Endodermal cell (in vitro differentiated cells): ENCODE measurements at regions not wholly inside any gene's neighbourhood (a gene's known extent, or its start where the extent isn't known, plus 50 kb on each side); places are given as distances from the start of the nearest gene placed in this dataset.

Experiments
- DNase-seq: peaks from one replicate; pipeline ENCODE4 v3.0.0-alpha.2; 2017
- H3K27ac ChIP-seq: 2 replicates; pipeline ENCODE4 v1.5.1; 2013; ENCODE audit warnings: mild to moderate bottlenecking, low read depth, low read length, moderate library complexity
- H3K27me3 ChIP-seq: 2 replicates; pipeline ENCODE4 v1.6.1; 2013; ENCODE audit warnings: mild to moderate bottlenecking, low read length, moderate library complexity; ENCODE audit not compliant: insufficient read depth, control insufficient read depth, poor library complexity, severe bottlenecking
- H3K36me3 ChIP-seq: 2 replicates; pipeline ENCODE4 v1.7.0; 2013; ENCODE audit warnings: mild to moderate bottlenecking, low read length, moderate library complexity; ENCODE audit not compliant: control insufficient read depth, insufficient read depth
- H3K4me1 ChIP-seq: one replicate; pipeline ENCODE4 v1.7.0; 2013; ENCODE audit warnings: low read length; ENCODE audit not compliant: control insufficient read depth, insufficient read depth
- H3K4me3 ChIP-seq: 2 replicates; pipeline ENCODE4 v1.5.1; 2013; ENCODE audit warnings: mild to moderate bottlenecking, low read length, moderate library complexity
- H3K9ac ChIP-seq: 2 replicates; pipeline ENCODE4 v1.6.1; 2013; ENCODE audit warnings: mild to moderate bottlenecking, low read length, moderate library complexity; ENCODE audit not compliant: poor library complexity, severe bottlenecking; ENCODE audit errors: extremely low read depth
- H3K9me3 ChIP-seq: 2 replicates; pipeline ENCODE4 v1.6.1; 2013; ENCODE audit warnings: mild to moderate bottlenecking, low read length, moderate library complexity; ENCODE audit not compliant: control insufficient read depth
- H3K27ac Mint-ChIP-seq: 2 replicates; pipeline ENCODE4 v1.8.0; 2020; ENCODE audit warnings: mixed read lengths
- H3K27me3 Mint-ChIP-seq: 2 replicates; pipeline ENCODE4 v1.8.0; 2021; ENCODE audit warnings: mild to moderate bottlenecking, mixed read lengths; ENCODE audit not compliant: insufficient read depth
- H3K36me3 Mint-ChIP-seq: 2 replicates; pipeline ENCODE4 v1.8.0; 2020; ENCODE audit warnings: low read depth, mixed read lengths
- H3K4me1 Mint-ChIP-seq: 2 replicates; pipeline ENCODE4 v1.8.0; 2020; ENCODE audit warnings: mixed read lengths
- H3K4me3 Mint-ChIP-seq: 2 replicates; pipeline ENCODE4 v1.8.0; 2020; ENCODE audit warnings: mild to moderate bottlenecking, moderate library complexity, mixed read lengths
- H3K9me3 Mint-ChIP-seq: 2 replicates; pipeline ENCODE4 v1.8.0; 2020; ENCODE audit warnings: mild to moderate bottlenecking, mixed read lengths
- CTCF ChIP-seq: fragments of 200-600 bp; sonication (generic); conservative IDR thresholded peaks from 2 replicates; pipeline ENCODE4 v1.5.0; 2021; ENCODE audit warnings: antibody characterized with exemption, mild to moderate bottlenecking
- WGBS, 2 experiments: methylation state at CpG; one replicate each; pipeline versions ENCODE4 v1.1.5 to v1.1.7; 2013; ENCODE audit warnings: missing lambda C conversion rate in 2 of 2, mixed read lengths in 1 of 2; ENCODE audit not compliant: insufficient coverage in 1 of 2, insufficient read length in 1 of 2; 5-methylcytosine and 5-hydroxymethylcytosine counted together

DNA sequence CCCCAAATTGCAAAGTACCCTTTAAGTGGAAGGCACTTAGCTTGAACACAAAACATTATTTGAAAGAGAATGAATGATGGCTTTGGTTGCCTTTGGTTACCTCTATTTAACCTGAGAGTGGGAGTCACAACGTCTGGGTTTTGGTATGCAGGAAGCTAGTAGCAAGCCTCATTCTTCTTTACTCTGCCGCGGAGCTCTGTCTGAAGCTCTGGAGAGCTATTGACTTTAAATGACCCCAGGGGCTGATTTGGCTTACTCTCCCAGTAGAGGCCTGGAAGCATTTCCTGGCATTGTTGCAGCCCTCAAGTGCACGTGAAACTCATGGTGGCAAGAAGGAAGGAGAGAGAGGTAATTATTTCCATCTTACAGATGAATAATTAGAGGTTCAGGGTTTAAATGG, 81.8 kb upstream of the MAGEA4 start:
- WGBS, 2 experiments, result 32% methylated on average over 4 of the region's 4 CpGs; no CpG with 5 or more reads in 1 of the 2 experiments
- no peak for TF ChIP-seq CTCF
- Histone ChIP-seq H3K9me3 (no peaks in the 10 kb centered on the region), H3K4me1 (no peaks in the 10 kb centered on the region), H3K4me3 (no peak overlapping the region), H3K36me3 (no peaks in the 10 kb centered on the region), H3K27me3 (no peaks in the 10 kb centered on the region), H3K27ac (no peak overlapping the region), H3K9ac (no peak overlapping the region)
- Mint-ChIP-seq H3K4me3 (no peak overlapping the region), H3K27ac (no peak overlapping the region), H3K27me3 (peaks cover 9% of the 10 kb centered on the region), H3K4me1 (no peaks in the 10 kb centered on the region), H3K9me3 (peaks cover 52% of the 10 kb centered on the region), H3K36me3 (no peaks in the 10 kb centered on the region)
- DNase-seq, result no peak

- peak; percentile 57 for DNase-seq
- Histone ChIP-seq H3K27me3 (no peaks in the 10 kb centered on the region), H3K27ac (no peak overlapping the region), H3K9me3 (no peaks in the 10 kb centered on the region), H3K36me3 (no peaks in the 10 kb centered on the region), H3K9ac (no peak overlapping the region), H3K4me3 (no peak overlapping the region), H3K4me1 (no peaks in the 10 kb centered on the region)
- no peaks in the 10 kb centered on the region for H3K27me3 Mint-ChIP-seq
- H3K36me3 Mint-ChIP-seq, result no peaks in the 10 kb centered on the region
- H3K4me1 Mint-ChIP-seq, result peaks cover 6% of the 10 kb centered on the region
- H3K9me3 Mint-ChIP-seq, result peaks cover 48% of the 10 kb centered on the region
- 90 to 100% methylated on average over 1 to 3 of the region's 3 CpGs for WGBS, 2 experiments
- H3K4me3 Mint-ChIP-seq, result no peak overlapping the region
- no peak overlapping the region for H3K27ac Mint-ChIP-seq
- TF ChIP-seq CTCF, result peak; percentile 34
Observed at GRCh38 chrX:151852294-151852693, 60.4 kb upstream of the MAGEA4 start.

DNA sequence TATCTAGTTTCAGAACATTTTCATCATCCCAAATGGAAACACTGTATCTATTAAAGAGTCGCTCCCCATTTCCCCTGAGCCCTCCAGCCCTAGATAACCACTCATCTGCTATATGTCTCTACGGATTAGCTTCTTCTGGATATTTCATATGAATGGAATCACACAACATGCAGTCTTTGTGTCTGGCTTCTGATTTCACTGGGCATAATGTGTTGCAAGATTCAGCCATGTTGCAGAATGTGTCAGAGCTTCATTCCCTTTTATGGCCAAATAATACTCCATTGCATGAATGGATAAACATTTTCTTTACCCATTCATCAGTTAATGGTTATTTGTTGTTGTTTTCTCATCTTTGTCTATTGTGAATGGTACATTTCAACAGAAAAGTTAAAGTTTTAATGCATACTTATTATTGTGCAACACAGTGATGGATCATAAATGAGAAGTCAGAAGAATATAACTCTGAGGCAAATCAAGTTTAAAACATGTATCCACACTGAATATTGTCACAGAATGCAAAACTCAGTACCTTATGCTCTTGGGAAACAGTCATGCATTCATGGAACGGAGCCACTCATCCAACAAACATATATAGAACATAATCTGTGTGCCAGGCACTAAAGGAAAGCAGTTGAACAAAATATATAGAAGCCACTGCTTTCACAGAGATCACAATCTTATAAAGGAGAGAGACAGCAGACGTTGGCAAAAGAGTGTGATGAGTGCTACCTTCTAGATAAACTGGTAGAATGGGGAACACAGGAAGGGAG, 57.8 kb upstream of the MAGEA4 start:
- peaks cover 47% of the 10 kb centered on the region for H3K9me3 Mint-ChIP-seq
- no peak overlapping the region for H3K27ac Mint-ChIP-seq
- 57 to 85% methylated on average over 1 to 4 of the region's 4 CpGs for WGBS, 2 experiments

More for the DNA sequence above, 57.8 kb upstream of the MAGEA4 start:
- Histone ChIP-seq H3K27ac (no peak overlapping the region), H3K4me3 (no peak overlapping the region), H3K9ac (no peak overlapping the region), H3K36me3 (no peaks in the 10 kb centered on the region), H3K27me3 (no peaks in the 10 kb centered on the region), H3K9me3 (no peaks in the 10 kb centered on the region), H3K4me1 (no peaks in the 10 kb centered on the region)
- Mint-ChIP-seq H3K4me3 (no peak overlapping the region), H3K36me3 (no peaks in the 10 kb centered on the region), H3K27me3 (no peaks in the 10 kb centered on the region), H3K4me1 (peaks cover 6% of the 10 kb centered on the region)
- DNase-seq, result no peak
- no peak for TF ChIP-seq CTCF
